Astrocyte of the hippocampus (primary cell): ENCODE measurements at regions not wholly inside any gene's neighbourhood (a gene's known extent, or its start where the extent isn't known, plus 50 kb on each side); places are given as distances from the start of the nearest gene placed in this dataset.
"Not testable (repeated sequence)": the region's sequence is repeated elsewhere in the genome, so short reads cannot be mapped to it uniquely, and the experiment has no call there.

Source experiments
- DNase-seq: peaks from one replicate; pipeline ENCODE4 v3.0.0; 2011; ENCODE audit warnings: low read depth, low spot score

DNA sequence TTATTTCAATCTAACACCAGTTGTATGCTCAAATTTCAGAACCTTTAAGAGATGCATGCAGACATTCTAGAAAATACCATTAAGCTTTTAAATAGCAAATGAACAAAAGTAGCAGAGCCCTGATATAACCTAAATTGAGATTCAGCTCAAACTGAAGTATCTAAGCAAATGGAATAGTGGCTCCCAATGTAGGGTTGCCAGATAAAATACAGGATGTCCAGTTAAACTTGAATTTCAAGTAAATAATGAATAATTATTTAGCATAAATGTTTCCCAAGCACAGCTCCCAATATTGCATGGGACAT lies 171.1 kb upstream of the ATP11B start:
- DNase-seq: no peak

- DNase-seq: no peak
These were observed 166.5 kb upstream of the ATP11B start for GRCh38 chr3:182626484-182627467.

- DNase-seq: no peak
These were observed 164.8 kb upstream of the ATP11B start for GRCh38 chr3:182628531-182628930.

- no peak for DNase-seq
These were observed 163.8 kb upstream of the ATP11B start for GRCh38 chr3:182629521-182629920.

DNA sequence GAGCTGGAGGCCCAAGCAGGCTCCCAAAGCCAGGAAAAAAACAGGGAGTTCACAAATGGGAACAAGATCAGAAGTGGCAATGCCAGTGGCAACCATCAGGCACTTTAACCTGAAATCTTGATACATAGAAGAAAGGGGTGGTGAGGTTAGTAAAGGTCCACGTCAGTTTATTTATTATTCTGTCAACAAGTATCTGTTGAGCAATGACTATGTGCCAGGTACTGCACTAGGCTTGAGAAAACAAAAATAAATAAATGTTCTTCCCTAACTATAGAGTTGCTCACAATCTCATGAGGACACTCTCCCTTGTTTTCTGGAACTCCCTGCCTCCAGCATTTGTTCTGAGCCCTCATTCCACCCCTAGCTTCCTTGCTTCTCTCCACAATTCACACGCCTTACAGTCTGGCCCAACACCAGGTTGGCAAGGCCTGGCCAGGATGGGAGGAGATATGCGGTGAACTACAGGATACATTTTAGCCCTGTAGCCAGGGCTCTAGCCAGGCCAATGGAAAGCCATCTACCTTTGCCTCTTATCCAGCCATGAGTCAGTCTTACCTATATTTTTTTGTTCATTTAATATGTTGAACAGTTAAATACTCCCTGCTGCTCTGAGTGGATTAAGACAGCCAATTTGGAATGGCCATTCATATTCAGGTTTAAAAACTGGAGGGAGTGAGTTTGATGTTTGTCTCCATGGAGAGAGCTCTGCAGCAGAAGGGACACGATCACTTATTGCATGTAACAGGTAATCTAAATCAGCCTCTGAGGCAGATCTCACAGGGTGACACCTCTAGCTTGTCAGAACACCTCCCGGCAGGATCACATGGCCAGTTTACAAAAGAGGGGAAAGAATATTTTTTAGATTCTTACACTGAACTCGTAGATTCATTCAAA lies 161.9 kb upstream of the ATP11B start:
- DNase-seq: no peak

DNA sequence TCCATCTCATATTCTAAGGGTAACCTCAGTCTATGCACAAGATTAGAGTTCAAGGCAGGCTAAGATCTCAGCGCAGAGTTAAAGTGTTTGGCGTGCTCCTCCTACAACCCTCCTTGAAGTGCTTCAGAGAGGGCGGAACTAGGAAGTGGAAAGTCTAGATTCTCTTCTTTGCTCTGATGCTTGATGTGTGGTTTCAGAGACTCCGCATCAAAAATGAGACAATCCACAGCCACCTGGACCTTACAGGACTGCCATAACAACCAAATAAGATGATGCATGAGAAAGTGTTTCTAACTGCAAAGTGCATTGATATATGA lies 161.3 kb upstream of the ATP11B start:
- DNase-seq: no peak

GRCh38 chr3:182633186-182633585 lies 160.1 kb upstream of the ATP11B start:
- no peak for DNase-seq

DNA sequence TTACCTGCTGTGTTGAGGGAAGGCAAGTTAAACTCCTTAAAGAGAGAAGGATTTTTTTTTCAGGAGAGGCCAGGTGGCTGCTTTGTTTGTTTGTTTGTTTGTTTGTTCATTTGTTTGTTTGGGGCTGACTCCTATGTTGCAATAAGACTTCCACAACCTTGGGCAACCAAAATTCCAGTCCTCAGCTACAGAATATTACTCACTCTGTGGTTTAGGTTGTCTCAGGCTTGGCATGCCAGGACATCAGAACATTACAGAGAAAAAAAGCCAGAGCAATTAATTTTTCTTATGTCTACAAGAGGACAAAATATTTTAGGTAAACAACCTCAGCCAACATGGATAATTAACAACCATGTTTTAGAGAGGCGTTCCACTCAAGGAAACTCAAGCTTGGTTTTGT lies 156.7 kb upstream of the ATP11B start:
- peak; percentile 67 for DNase-seq

DNA sequence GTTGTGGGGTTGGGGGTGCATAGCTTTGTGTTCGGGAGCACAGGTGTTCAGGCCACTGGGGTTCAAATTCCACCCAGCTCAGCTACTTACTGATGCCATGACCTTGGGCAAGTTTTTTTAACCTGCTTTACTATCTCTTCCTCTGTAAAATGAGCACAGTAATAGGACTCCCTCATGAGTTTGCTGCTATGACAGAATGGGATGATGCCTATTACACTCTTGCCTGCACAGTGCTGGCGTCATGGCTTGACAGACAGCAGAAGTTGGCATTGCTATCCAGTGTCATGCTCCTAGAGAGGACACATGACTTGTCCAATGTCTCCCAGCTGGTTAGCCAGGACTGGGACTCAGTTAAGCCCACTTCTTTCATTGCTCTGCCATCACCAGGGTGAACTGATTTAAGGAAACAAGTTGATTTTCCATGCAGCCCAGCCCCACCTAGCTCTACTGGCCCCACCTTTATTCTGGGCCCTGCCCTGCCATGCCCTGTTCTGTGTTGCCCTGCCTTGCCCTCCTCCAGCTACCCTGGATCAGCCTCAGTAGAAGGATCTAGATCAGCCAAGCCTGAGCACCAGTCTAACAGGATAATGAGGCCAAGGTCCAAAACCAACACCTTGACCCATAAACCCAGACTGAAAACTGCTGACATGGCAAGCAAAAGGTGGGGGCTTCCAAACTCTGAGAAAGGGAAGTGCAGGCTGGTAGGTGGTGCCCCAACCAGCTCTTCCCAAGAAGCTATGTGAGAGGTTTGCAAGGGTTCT lies 155.8 kb upstream of the ATP11B start:
- no peak for DNase-seq

DNA sequence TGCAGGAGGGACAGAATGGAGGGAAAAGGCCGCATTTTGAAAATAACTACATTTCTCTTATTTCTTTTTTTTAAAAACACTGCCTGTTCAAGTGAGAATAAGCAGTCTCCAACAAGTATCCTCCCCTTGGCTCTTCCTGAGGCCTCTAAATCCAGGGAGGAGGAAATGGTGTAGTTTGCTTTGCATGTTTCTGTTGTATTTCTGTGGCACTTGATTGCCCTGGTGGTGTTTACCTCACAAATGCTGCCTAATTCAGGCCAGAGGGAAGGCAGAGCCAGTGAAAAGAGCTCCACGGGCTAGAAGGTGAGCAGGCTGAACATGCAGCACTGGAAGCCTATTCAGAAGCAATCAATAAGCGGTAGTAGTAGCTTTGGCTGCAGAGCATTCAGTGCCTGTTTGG lies 149.3 kb upstream of the ATP11B start:
- no peak for DNase-seq

DNA sequence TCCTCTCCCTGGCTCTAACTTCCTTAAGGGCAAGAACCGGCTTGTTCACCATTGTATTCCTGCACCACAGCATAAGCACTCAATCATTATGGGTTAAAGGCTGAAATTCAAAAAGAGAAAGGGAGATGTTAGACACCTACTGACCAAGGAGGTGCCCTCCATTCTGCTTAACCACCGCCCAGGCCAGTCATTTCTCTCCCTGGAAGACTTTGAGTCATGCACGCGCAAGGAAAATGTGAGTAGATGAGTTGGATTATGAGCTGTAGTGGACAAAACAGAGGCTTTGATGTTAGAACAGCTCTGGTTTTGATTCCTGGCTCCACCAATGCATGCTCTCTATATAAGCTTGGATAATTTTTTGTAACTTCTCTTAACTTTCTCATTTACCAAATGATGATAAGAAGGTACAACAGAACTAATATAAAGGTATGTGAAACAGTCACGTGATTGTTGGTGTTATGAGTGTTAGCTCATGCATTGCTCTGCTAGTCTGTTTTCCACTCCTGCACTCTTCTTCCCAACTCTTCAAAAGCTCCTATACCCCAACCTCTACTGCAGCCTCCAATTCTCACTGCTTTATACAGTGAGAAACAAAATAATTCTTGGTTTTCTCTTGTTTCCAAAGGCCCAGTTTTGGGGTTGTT lies 148.4 kb upstream of the ATP11B start:
- no peak for DNase-seq

GRCh38 chr3:182650568-182651128 lies 142.7 kb upstream of the ATP11B start:
- DNase-seq: no peak

- no peak for DNase-seq
These were observed 141.8 kb upstream of the ATP11B start for GRCh38 chr3:182651461-182651860.

DNA sequence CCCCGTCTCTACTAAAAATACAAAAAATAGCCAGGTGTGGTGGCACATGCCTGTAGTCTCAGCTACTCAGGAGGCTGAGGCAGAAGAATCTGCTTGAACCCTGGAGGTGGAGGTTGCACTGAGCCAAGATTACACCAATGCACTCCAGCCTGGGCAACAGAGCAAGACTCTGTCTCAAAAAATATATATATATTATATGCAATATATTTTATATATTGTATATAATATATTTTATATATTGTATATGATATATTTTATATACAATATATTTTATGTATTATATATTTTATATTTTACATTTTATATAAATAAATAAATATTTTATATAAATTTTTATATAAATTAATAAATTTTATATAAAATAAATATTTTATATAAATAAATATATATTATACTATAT lies 140.2 kb upstream of the ATP11B start:
- DNase-seq: not testable (repeated sequence)

GRCh38 chr3:182668541-182668940 lies 124.8 kb upstream of the ATP11B start:
- DNase-seq: no peak

DNA sequence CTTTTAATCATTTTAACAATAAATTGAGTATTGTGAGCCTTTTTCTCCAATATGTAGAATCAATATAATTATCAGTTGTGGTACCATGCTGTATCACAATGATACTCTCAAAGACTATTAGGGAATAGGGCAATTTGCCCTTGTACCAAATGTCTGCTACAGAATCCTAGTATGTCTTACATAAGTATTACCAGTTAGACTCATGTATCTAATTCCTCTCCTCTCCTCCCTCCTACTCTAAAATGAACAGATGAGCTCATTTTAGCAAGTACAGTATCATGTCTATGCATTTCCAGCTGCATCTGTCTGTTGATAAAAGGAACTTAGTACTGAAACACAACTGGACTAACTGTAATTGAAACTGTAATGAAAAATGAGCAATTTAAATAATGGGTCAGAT lies 124.3 kb upstream of the ATP11B start:
- DNase-seq: no peak

GRCh38 chr3:182671541-182671940 lies 121.8 kb upstream of the ATP11B start:
- DNase-seq: peak; percentile 2

- peak; percentile 24 for DNase-seq
These were observed 121.4 kb upstream of the ATP11B start for GRCh38 chr3:182671942-182672341.

- no peak for DNase-seq
These were observed 120.0 kb upstream of the ATP11B start for GRCh38 chr3:182673336-182673735.

DNA sequence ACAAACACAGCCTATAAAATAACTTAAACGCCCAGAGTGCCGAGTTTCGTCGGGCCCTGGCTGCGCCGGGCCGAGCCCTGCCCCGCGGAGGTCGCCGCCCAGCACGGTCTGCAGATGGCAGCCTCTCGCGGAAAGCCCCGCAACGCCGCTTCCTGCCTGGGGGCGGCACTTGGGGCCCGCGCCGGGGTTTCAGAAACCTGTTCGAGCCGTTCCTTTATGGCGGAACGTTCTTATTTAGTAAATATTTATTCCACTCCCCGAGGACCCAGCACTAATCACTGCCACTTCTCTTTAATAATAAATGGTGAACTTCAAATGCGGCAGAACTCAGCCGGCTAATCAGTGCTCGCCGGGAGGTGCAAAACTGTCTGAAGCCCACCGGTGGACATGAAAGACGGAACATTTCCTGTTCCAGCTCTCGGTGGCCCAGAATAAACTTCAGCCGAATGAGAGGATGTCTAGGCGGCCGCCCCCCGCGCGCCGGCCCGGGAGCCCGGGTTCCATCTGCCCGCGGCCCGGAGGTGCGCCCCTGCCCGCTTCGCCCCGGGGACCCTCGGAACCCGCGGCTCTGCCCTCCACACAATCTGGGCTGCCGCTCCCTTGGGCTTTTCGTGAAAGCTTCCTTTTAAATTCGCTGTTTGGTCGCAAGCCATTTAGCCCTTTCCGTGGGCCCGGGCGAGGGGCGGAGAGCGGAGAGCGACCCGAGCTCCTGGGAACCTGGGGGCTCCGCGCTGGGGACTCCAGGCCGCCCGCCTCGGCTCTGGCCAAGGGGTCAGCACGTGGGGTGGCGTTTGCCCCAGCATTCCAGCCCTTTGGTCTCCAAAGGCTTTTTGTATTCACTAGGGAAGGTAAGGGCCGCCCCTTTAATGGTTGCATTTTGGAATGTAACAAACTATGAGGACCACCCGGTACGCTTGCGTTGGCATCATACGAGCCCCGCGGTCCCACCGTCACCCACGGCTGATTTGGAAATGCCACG lies 110.8 kb upstream of the ATP11B start:
- DNase-seq: peak; percentile 79
